Rectal smooth muscle tissue (tissue), 1 donor: ENCODE measurements at regions not wholly inside any gene's neighbourhood (a gene's known extent, or its start where the extent isn't known, plus 50 kb on each side); places are given as distances from the start of the nearest gene placed in this dataset.

Experiments
- H3K27ac ChIP-seq: one replicate; pipeline ENCODE4 v1.7.0; 2013; ENCODE audit warnings: low read depth, low read length, inconsistent platforms
- H3K27me3 ChIP-seq: one replicate; pipeline ENCODE4 v1.7.0; 2013; ENCODE audit warnings: low read length; ENCODE audit not compliant: control insufficient read depth, insufficient read depth
- H3K36me3 ChIP-seq: one replicate; pipeline ENCODE4 v1.7.0; 2013; ENCODE audit warnings: low read length; ENCODE audit not compliant: control insufficient read depth, insufficient read depth
- H3K4me1 ChIP-seq: one replicate; pipeline ENCODE4 v1.7.0; 2013; ENCODE audit warnings: low read length; ENCODE audit not compliant: control insufficient read depth, insufficient read depth
- H3K4me3 ChIP-seq: one replicate; pipeline ENCODE4 v1.7.0; 2013; ENCODE audit warnings: low read length
- H3K9ac ChIP-seq: one replicate; pipeline ENCODE4 v1.7.0; 2013; ENCODE audit warnings: low read length

DNA sequence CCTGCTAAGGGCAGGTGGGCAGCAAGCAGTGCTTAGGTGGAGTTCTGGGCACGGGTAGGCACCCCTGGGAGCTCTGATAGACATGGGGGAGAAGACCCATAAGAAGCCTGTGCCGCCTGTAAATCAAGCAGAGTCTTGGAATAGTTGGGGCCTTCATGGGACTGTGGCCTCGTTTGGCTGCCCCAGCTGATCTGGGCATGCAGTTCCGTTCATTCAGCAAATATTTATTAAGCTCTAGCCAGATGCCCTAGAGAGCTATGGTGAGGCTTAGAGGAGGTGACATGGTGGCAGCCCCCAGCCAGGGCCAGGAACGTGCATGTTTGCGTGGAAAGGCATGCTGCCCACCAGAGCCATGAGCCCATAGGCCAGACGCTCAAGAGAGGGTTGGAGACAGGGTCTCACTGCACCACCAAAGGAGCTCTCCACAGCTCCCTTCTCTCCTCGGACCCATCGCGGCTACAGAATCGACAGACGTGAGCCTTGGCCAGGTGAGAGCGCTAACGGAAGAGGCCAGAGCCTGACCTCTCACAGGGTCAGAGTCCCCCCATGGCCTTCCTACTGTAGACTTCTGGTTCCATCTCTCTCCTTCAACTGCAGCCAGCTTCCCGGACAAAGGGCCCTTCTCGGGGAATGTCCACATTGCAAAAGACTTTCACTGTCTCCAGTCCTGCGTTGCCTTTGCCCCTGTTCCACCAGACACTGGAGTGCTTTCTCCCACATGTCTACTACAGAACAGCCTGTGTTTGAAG, 135.7 kb downstream of the INHBB start:
- Histone ChIP-seq H3K36me3 (no peaks in the 10 kb centered on the region), H3K4me3 (no peak overlapping the region), H3K9ac (no peak overlapping the region), H3K27me3 (no peaks in the 10 kb centered on the region), H3K4me1 (no peaks in the 10 kb centered on the region), H3K27ac (no peak overlapping the region)

DNA sequence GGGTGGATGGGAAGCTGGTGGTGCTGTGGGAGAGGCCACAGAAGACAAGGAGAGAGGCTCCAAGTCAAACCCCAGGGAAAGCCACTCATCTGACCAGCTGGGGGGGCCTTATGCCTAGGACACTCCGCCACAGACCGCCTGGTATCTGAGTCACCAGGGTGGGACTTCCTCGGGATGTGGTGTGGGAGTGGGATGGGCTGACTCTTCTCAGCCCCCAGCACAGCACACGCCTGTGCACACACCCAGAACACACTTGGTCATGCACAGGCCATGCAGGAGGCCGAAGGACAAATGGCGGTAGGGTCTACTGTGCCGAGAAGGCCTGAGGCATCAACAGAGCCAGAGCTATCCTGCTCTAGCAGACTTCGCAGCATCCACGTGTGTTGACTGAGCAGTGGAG, 136.4 kb downstream of the INHBB start:
- Histone ChIP-seq H3K4me1 (no peaks in the 10 kb centered on the region), H3K27ac (no peak overlapping the region), H3K27me3 (no peaks in the 10 kb centered on the region), H3K4me3 (no peak overlapping the region), H3K9ac (no peak overlapping the region), H3K36me3 (no peaks in the 10 kb centered on the region)

DNA sequence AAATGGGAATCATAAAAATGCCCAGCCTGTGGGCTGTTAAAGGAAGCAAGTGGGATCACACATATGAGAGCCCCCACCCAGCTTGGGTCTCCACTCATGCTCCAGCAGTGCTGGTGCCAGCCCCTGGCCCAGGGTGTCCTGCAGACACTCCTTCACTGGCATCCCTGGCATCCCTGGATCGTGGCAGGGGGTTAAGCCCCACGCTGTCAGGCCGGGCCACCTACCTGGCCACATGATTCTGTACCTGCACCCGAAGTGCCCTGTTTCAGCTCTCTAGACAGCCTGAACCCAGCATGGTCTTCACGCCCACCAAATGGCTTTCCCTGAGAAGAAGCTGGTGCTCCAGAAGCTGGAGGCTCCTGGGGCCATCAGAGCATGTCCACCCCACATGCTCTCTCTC, 137.4 kb downstream of the INHBB start:
- Histone ChIP-seq H3K27ac (no peak overlapping the region), H3K4me1 (no peaks in the 10 kb centered on the region), H3K36me3 (no peaks in the 10 kb centered on the region), H3K9ac (no peak overlapping the region), H3K27me3 (no peaks in the 10 kb centered on the region), H3K4me3 (no peak overlapping the region)

DNA sequence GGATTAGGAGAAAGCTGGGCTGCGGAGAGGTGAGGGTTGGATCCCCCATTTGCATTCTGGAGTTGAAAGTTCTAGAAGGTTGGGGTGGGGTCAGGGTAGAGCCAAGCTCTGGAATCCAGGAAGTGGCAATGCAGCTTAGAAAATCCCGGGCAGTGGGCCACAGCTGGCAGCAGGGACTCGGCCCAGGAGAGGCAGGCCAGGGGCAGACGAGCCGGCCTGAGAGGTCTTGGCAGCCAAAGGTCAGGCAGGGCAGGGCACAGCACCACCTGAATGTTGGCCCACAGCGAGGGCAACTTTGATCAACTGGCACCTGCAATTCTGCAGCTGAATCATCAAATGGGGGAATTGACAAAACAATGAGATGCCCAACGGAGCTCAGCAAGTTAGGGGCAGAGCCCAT, 139.2 kb downstream of the INHBB start:
- no peak overlapping the region for H3K9ac ChIP-seq
- H3K36me3 ChIP-seq = no peaks in the 10 kb centered on the region
- H3K27me3 ChIP-seq = no peaks in the 10 kb centered on the region
- H3K4me3 ChIP-seq = no peak overlapping the region
- no peaks in the 10 kb centered on the region for H3K4me1 ChIP-seq
- H3K27ac ChIP-seq = no peak overlapping the region

DNA sequence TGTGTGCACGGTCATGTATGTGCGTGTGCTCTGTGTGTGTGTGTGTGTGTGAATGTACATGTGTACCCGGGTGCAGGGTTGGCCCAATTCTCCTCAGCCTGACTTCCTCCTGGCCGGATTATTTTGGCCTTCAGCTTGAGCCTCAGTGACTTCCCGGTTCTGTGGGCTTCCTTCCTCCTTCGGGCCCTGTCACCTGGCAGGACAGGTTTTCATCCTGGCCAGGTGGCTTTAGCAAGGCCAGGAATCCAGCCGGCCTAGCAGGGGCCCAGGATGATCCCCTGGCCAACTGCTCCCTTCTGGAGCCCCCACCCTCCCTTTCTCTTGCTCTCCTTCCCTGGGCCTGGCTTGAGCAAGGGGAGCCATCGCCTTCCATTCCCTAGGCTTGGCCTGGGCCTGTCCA, 140.5 kb downstream of the INHBB start:
- Histone ChIP-seq H3K36me3 (no peaks in the 10 kb centered on the region), H3K27me3 (no peaks in the 10 kb centered on the region), H3K9ac (no peak overlapping the region), H3K4me3 (no peak overlapping the region), H3K27ac (no peak overlapping the region), H3K4me1 (no peaks in the 10 kb centered on the region)

DNA sequence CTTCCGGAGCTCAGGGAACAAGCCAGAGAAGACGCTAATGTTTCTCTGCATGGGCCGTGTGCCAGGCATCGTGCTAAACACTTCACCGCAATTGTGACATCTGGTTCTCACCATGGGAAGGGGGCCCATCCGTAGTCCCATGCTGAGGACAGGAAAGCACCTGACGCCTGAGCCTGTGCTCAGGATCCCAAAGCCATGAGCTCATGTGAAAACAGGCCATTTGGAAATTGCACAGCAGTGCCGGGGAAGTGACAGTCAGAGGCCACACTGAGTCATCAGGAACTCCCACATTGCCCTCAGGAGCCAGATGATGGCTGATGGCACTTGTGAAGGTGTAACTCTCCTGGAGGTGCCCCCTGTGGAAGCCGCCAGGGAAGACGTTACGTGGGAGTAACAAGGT, 141.0 kb downstream of the INHBB start:
- Histone ChIP-seq H3K27me3 (no peaks in the 10 kb centered on the region), H3K36me3 (no peaks in the 10 kb centered on the region), H3K9ac (no peak overlapping the region), H3K4me1 (no peaks in the 10 kb centered on the region), H3K4me3 (no peak overlapping the region), H3K27ac (no peak overlapping the region)

DNA sequence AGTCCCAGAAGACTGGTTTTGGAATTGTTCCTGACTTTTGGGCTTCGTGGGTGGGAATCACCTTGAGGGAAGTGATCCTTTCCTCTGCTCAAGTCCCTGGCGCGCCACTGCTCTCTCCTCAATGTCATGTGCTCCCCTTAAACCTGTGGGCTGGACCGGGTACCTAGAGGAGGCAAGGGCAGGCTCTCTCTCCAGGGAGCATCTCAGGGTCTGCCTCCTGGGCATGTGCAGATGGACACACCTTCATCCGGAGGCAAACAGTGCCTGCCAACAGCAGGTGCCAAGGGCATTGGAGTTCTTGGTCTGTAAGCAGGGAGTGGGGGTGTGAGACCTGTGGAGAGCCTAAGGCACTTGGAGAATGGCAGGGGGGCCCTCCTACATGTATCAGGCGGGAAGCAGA, 142.6 kb downstream of the INHBB start:
- no peak overlapping the region for H3K9ac ChIP-seq
- H3K27me3 ChIP-seq = no peaks in the 10 kb centered on the region
- no peaks in the 10 kb centered on the region for H3K36me3 ChIP-seq
- no peak overlapping the region for H3K27ac ChIP-seq
- no peaks in the 10 kb centered on the region for H3K4me1 ChIP-seq
- H3K4me3 ChIP-seq = no peak overlapping the region

DNA sequence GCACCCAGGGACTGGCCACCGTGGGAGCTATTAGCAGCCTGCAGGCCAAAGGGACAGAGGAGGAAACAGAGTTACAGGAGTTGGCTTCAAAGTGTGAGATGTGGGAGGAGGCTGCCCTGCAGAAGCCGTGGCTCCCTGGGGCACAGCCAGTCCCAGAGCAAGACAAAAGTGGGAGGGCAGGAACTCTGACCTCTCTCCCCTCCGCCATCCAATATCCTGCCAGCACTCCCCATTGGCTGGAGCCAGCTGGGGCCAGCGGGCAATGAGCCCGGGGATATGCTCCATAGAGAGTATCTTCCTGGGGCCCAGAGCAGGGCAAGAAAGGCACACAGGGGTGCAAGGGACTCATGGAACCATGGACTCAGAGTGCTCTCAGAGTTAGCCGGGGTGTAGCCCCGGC, 143.1 kb downstream of the INHBB start:
- Histone ChIP-seq H3K9ac (no peak overlapping the region), H3K36me3 (no peaks in the 10 kb centered on the region), H3K27ac (no peak overlapping the region), H3K4me1 (no peaks in the 10 kb centered on the region), H3K4me3 (no peak overlapping the region), H3K27me3 (no peaks in the 10 kb centered on the region)

DNA sequence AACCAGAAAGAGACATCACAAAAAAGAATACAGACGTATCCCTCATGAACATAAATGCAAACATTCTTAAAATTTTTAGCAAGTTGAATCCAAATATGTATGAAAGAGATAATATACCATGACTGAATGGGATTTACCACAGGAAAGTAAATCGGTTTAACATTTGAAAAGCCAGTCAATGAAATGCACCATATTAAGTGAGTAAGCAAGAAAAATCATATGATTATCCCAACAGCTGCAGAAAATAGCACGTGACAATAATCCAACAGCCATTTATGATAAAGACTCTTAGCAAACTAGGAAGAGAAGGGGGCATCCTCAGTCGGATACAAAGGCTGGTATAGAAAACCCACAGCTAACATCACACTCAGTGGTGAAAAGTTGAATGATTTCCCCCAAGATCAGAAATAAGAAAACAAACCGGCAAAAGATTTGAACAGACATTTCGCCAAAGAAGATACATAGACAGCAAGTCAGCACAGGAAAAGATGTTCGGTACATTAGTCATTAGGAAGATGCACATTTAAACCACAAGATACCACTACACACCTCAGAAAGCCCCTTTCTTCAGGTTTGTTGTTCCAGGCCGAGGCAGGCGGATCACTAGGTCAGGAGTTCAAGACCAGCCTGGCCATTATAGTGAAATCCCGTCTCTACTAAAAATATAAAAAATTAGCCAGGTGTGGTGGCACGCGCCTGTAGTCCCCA, 144.3 kb downstream of the INHBB start:
- Histone ChIP-seq H3K4me1 (no peaks in the 10 kb centered on the region), H3K9ac (no peak overlapping the region), H3K27ac (no peak overlapping the region), H3K27me3 (no peaks in the 10 kb centered on the region), H3K4me3 (no peak overlapping the region), H3K36me3 (no peaks in the 10 kb centered on the region)

DNA sequence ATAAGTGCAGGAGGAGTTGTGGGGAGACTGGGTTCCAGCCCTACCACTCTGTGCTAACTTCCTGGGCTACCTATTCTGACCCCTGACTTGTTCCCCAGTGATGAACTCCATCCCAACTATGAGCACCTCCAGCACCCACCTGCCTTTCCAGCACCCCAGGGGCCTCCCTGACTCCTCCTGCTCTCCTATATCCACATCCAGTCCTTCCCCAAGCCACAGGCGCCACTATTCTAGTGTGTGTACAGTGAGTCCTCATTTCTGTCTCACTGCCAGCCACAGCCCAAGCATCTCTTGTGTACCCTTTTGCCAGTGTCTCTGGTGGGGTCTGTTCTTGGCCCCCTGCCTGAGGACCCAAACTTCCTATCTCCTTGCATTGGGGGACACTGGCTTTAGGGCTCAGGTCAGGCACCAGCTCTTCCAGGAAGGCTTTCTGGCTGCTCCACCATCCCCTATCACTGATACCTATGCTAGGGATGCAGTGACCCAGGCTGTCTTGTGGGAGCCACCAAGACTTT, 145.2 kb downstream of the INHBB start:
- Histone ChIP-seq H3K36me3 (no peaks in the 10 kb centered on the region), H3K27ac (no peak overlapping the region), H3K27me3 (no peaks in the 10 kb centered on the region), H3K9ac (no peak overlapping the region), H3K4me3 (no peak overlapping the region), H3K4me1 (no peaks in the 10 kb centered on the region)

DNA sequence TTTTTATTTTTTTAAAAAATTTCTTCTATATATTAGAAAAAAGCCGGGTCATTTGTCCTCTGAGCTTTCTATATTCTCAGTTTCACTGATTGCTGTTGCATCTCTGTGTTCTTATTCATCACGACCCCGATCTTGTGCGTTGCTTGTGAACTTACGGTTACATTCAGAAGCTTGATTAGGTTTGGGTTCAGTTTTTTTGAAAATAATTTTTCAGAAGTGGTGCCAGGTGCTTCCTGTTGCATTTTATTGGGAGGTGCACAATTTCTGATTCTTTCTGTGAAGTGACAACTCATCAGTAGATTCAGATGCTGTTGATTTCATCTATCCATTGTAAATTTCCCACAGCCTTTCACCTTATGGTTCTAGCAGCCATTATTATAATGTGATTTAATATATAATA, 147.3 kb downstream of the INHBB start:
- no peak overlapping the region for H3K9ac ChIP-seq
- no peaks in the 10 kb centered on the region for H3K36me3 ChIP-seq
- no peaks in the 10 kb centered on the region for H3K4me1 ChIP-seq
- H3K27me3 ChIP-seq = no peaks in the 10 kb centered on the region
- H3K27ac ChIP-seq = no peak overlapping the region
- H3K4me3 ChIP-seq = no peak overlapping the region

DNA sequence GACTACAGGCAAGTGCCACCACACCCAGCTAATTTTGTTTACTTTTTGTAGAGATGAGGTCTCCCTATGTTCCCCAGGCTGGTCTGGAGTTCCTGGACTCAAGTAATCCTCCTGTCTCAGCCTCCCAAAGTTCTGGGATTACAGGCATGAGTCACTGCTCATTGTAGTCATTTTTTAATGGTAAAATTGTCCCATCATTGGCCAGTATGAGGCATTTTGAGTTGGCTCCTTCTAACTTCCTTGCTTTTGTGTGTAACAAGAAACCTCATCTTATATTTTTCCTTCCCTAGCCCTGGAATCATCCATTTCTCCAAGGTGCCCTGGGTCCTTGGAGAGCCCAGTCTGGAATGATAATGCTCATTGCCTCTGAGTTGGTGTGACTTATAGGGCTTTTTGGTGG, 148.5 kb downstream of the INHBB start:
- Histone ChIP-seq H3K36me3 (no peaks in the 10 kb centered on the region), H3K4me1 (no peaks in the 10 kb centered on the region), H3K27ac (no peak overlapping the region), H3K9ac (no peak overlapping the region), H3K4me3 (no peak overlapping the region), H3K27me3 (no peaks in the 10 kb centered on the region)

DNA sequence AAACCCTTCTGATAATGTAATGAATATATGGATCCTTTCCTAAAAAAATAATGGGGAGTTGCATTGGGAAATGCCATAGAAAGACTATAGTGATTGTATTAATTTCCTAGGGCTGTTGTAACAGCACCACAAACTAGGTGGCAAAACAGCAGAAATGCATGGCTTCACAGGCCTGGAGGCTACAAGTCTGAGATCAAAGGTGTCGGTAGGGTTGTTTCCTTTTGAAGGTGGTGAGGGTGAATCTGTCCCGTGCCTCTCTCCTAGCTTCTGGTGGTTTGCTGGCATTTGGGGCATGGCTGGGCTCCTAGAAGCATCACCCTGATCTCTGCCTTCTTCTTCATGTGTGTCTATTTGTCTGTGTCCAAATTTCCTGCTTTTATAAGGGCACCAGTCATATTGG, 149.7 kb downstream of the INHBB start:
- Histone ChIP-seq H3K36me3 (no peaks in the 10 kb centered on the region), H3K4me1 (no peaks in the 10 kb centered on the region), H3K9ac (no peak overlapping the region), H3K4me3 (no peak overlapping the region), H3K27ac (no peak overlapping the region), H3K27me3 (no peaks in the 10 kb centered on the region)
